Ovary (tissue), 3 donors: ENCODE measurements at regions not wholly inside any gene's neighbourhood (a gene's known extent, or its start where the extent isn't known, plus 50 kb on each side); places are given as distances from the start of the nearest gene placed in this dataset.

Experiments used
- EP300 ChIP-seq: sonication (generic); formaldehyde crosslinking; IDR thresholded peaks from one replicate; pipeline ENCODE4 v1.6.1; 2017; ENCODE audit warnings: antibody characterized with exemption
- TF ChIP-seq, protein P1 (sequence below), 3 donors: fragments of 450-650 bp in 2 of 3; fragments of 200-600 bp in 1 of 3; IDR thresholded peaks; one replicate each; pipeline versions ENCODE4 v1.5.1 to v1.8.0; 2016 to 2022; ENCODE audit warnings: antibody characterized with exemption in 3 of 3, mild to moderate bottlenecking in 1 of 3
- donor health status: DM: no; HTN: no; CAD: no.

DNA sequence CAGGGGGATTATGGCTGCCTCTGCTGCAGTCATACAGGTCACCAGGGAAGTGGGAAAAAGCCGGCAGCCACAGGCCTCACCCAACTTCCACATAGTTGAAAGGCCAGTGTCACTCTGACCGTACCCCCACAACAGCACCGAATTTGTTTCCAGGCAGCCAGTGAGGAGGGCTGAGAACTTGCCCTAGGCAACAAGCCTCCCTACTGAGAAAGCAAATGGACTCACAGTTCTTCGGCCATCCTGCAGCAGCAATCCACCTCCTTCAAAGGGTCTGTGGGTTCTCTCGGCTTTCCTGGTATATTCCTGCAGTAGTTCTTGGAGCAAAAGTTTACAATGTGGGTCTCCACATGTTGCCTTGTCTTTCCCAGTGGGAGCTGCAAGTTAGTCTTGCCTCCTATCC, 251.3 kb downstream of the ETNK1 start:
- TF ChIP-seq, protein P1, sequence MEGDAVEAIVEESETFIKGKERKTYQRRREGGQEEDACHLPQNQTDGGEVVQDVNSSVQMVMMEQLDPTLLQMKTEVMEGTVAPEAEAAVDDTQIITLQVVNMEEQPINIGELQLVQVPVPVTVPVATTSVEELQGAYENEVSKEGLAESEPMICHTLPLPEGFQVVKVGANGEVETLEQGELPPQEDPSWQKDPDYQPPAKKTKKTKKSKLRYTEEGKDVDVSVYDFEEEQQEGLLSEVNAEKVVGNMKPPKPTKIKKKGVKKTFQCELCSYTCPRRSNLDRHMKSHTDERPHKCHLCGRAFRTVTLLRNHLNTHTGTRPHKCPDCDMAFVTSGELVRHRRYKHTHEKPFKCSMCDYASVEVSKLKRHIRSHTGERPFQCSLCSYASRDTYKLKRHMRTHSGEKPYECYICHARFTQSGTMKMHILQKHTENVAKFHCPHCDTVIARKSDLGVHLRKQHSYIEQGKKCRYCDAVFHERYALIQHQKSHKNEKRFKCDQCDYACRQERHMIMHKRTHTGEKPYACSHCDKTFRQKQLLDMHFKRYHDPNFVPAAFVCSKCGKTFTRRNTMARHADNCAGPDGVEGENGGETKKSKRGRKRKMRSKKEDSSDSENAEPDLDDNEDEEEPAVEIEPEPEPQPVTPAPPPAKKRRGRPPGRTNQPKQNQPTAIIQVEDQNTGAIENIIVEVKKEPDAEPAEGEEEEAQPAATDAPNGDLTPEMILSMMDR (IDR thresholded peaks at IDR 0.05) = no peak
- TF ChIP-seq EP300 = no peak
